Fibroblast of lung (primary cell): ENCODE measurements at regions not wholly inside any gene's neighbourhood (a gene's known extent, or its start where the extent isn't known, plus 50 kb on each side); places are given as distances from the start of the nearest gene placed in this dataset.

Experiments used
- DNase-seq, 2 donors: peaks; one replicate each; pipeline versions ENCODE4 v3.0.0 to v3.0.0-alpha.2; 2010; ENCODE audit warnings: low read depth in 2 of 2
- H2AFZ ChIP-seq: 2 replicates; pipeline ENCODE4 v1.5.1; 2012; ENCODE audit warnings: low read length, control low read depth, inconsistent platforms
- H3K27ac ChIP-seq: 2 replicates; pipeline ENCODE4 v1.5.1; 2011; ENCODE audit warnings: low read length, control low read depth; ENCODE audit not compliant: insufficient read depth
- H3K27me3 ChIP-seq: 2 replicates; pipeline ENCODE4 v1.5.1; 2011; ENCODE audit warnings: mild to moderate bottlenecking, low read length; ENCODE audit not compliant: control insufficient read depth, insufficient read depth
- H3K36me3 ChIP-seq: 2 replicates; pipeline ENCODE4 v1.5.1; 2011; ENCODE audit warnings: low read length; ENCODE audit not compliant: control insufficient read depth, insufficient read depth
- H3K4me1 ChIP-seq: 2 replicates; pipeline ENCODE4 v1.5.1; 2011; ENCODE audit warnings: low read length; ENCODE audit not compliant: control insufficient read depth, insufficient read depth; ENCODE audit errors: extremely low read depth
- H3K4me2 ChIP-seq: 2 replicates; pipeline ENCODE4 v1.5.1; 2011; ENCODE audit warnings: low read length, control low read depth; ENCODE audit not compliant: insufficient read depth; ENCODE audit errors: extremely low read depth
- H3K4me3 ChIP-seq, 4 experiments: fragments of 200-600 bp in 1 of 4; sonication (generic) in 1 of 4; replicated peaks in 1 of 4; 2 replicates each; pipeline ENCODE4 v1.5.1; 2011 to 2016; ENCODE audit warnings: low read length in 4 of 4, low read depth in 3 of 4, mild to moderate bottlenecking in 3 of 4, control low read depth in 2 of 4, inconsistent platforms in 1 of 4, mixed read lengths in 1 of 4; ENCODE audit not compliant: insufficient read depth in 1 of 4; ENCODE audit errors: control extremely low read depth in 1 of 4
- H3K79me2 ChIP-seq: 2 replicates; pipeline ENCODE4 v1.5.1; 2012; ENCODE audit warnings: mild to moderate bottlenecking, low read length, inconsistent platforms; ENCODE audit not compliant: control insufficient read depth, insufficient read depth
- H3K9ac ChIP-seq: 2 replicates; pipeline ENCODE4 v1.5.1; 2011; ENCODE audit warnings: mild to moderate bottlenecking, low read length, control low read depth; ENCODE audit not compliant: insufficient read depth
- H3K9me3 ChIP-seq: 2 replicates; pipeline ENCODE4 v1.5.1; 2012; ENCODE audit warnings: low read depth, low read length; ENCODE audit not compliant: control insufficient read depth, insufficient read depth
- H4K20me1 ChIP-seq: 2 replicates; pipeline ENCODE4 v1.5.1; 2011; ENCODE audit warnings: low read length; ENCODE audit not compliant: control insufficient read depth, insufficient read depth; ENCODE audit errors: extremely low read depth
- EZH2 ChIP-seq: IDR thresholded peaks from 2 replicates; pipeline ENCODE4 v1.5.1; 2012; ENCODE audit warnings: low read length, control low read depth, mild to moderate bottlenecking; ENCODE audit errors: missing control alignments
- TF ChIP-seq, protein P1 (sequence below), 2 donors: IDR thresholded peaks in 1 of 2; conservative IDR thresholded peaks in 1 of 2; 1 replicate in 1 of 2; 2 replicates in 1 of 2; pipeline ENCODE4 v1.5.1; 2011 to 2012; ENCODE audit warnings: low read length in 2 of 2, control low read depth in 1 of 2, inconsistent platforms in 1 of 2, low read depth in 1 of 2, mild to moderate bottlenecking in 1 of 2

DNA sequence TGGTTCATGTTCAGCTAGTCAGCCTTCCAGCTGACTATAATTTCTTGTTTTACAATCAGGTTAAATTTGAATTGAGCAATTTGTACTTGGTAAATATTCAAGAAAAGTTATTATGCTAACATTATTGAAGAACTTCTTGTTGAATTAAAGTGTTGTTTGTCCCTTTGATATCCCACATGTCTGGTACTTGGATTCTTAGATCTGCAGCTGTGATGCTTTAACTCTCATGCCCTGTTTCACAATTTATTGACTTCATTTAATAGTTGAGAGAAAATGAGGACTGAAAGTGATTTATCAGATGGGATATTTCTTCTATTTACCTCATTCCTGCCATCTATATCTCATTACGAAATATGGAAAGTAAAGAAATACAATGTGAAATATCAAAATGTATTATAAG, 92.8 kb downstream of the FASLG start:
- no peak for TF ChIP-seq EZH2
- TF ChIP-seq, protein P1, sequence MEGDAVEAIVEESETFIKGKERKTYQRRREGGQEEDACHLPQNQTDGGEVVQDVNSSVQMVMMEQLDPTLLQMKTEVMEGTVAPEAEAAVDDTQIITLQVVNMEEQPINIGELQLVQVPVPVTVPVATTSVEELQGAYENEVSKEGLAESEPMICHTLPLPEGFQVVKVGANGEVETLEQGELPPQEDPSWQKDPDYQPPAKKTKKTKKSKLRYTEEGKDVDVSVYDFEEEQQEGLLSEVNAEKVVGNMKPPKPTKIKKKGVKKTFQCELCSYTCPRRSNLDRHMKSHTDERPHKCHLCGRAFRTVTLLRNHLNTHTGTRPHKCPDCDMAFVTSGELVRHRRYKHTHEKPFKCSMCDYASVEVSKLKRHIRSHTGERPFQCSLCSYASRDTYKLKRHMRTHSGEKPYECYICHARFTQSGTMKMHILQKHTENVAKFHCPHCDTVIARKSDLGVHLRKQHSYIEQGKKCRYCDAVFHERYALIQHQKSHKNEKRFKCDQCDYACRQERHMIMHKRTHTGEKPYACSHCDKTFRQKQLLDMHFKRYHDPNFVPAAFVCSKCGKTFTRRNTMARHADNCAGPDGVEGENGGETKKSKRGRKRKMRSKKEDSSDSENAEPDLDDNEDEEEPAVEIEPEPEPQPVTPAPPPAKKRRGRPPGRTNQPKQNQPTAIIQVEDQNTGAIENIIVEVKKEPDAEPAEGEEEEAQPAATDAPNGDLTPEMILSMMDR (conservative IDR thresholded peaks at IDR 0.05 in 1 of 2, IDR thresholded peaks at IDR 0.05 in 1 of 2; ENCODE audit: low read depth in 1 of 2, low read length in 2 of 2): no peak
- Histone ChIP-seq H3K4me2 (no peak overlapping the region), H3K79me2 (no peaks in the 10 kb centered on the region), H2AFZ (no peak overlapping the region), H3K4me3 (no peak overlapping the region), H4K20me1 (no peaks in the 10 kb centered on the region), H3K27ac (no peak overlapping the region), H3K9ac (no peak overlapping the region), H3K9me3 (no peaks in the 10 kb centered on the region), H3K4me1 (peaks cover 3% of the 10 kb centered on the region), H3K27me3 (no peaks in the 10 kb centered on the region), H3K36me3 (no peaks in the 10 kb centered on the region)
- DNase-seq: peak in 1 of 2 donors; percentile 48

DNA sequence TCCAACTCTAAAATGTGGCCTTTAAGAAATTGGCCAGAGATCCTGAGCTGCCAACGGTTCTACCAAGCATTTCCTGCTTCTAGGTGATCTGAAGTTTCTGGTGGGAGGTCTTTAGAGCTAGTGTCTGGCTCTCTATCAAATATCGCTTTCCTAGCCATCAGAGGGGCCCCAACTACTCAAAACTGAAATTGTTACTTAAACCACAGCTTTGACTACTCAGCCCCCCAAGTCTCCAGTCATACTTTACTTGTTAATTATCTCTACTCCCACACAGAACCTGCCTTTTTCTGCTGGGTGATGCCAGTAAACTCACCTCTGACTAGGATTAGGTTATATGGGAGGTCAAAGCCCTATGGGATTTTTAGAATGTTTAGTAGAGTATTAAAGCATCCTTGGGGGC, 95.1 kb downstream of the FASLG start:
- Histone ChIP-seq H3K9ac (no peak overlapping the region), H3K4me3 (no peak overlapping the region), H2AFZ (no peak overlapping the region), H3K27ac (no peak overlapping the region), H3K9me3 (no peaks in the 10 kb centered on the region), H3K4me2 (no peak overlapping the region), H3K4me1 (no peaks in the 10 kb centered on the region), H4K20me1 (no peaks in the 10 kb centered on the region), H3K27me3 (no peaks in the 10 kb centered on the region), H3K36me3 (no peaks in the 10 kb centered on the region), H3K79me2 (no peaks in the 10 kb centered on the region)
- DNase-seq: no peak
- TF ChIP-seq, protein P1 (conservative IDR thresholded peaks at IDR 0.05 in 1 of 2, IDR thresholded peaks at IDR 0.05 in 1 of 2; ENCODE audit: low read depth in 1 of 2, low read length in 2 of 2): no peak
- no peak for TF ChIP-seq EZH2

DNA sequence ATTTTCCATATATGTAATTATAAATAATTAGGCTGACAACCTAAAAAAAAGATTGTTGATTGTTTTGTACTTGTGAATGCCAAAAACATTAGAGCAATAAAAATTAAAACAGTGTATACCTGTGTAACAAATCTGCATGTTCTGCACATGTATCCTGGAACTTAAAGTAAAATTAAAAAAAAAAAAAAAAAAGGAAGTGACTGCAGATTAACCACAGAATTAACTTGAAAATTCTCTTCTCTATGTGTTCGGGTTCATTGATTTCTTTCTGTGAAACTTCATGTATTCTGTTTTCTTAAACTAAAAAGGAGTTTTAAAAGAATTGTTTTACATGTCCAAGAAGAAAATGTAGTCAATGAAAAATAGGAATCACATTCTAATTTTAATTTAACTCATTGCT, 95.7 kb downstream of the FASLG start:
- no peaks in the 10 kb centered on the region for H3K4me1 ChIP-seq
- no peak overlapping the region for H3K9ac ChIP-seq
- no peaks in the 10 kb centered on the region for H3K79me2 ChIP-seq
- no peak for TF ChIP-seq EZH2
- TF ChIP-seq, protein P1 (conservative IDR thresholded peaks at IDR 0.05 in 1 of 2, IDR thresholded peaks at IDR 0.05 in 1 of 2; ENCODE audit: low read depth in 1 of 2, low read length in 2 of 2): no peak
- no peaks in the 10 kb centered on the region for H4K20me1 ChIP-seq
- DNase-seq: no peak
- H3K36me3 ChIP-seq: no peaks in the 10 kb centered on the region
- H2AFZ ChIP-seq: no peak overlapping the region
- no peak overlapping the region for H3K27ac ChIP-seq
- no peak overlapping the region for H3K4me2 ChIP-seq
- no peaks in the 10 kb centered on the region for H3K9me3 ChIP-seq
- H3K27me3 ChIP-seq: no peaks in the 10 kb centered on the region
- no peak overlapping the region for H3K4me3 ChIP-seq
